ENCODE measurements at regions not wholly inside any gene's neighbourhood (a gene's known extent, or its start where the extent isn't known, plus 50 kb on each side); places are given as distances from the start of the nearest gene placed in this dataset.
A peak's percentile ranks its signal among the peaks of the same experiment; 100 is the strongest.
"Not testable (repeated sequence)": the region's sequence is repeated elsewhere in the genome, so short reads cannot be mapped to it uniquely, and the experiment has no call there.

GRCh38 chr20:17834804-17835203 is 133.8 kb downstream of the SNX5 start:
- DNase-seq: no peak

- no peak for DNase-seq
These were observed 133.4 kb downstream of the BANF2 start for GRCh38 chr20:17833036-17833674.

DNA sequence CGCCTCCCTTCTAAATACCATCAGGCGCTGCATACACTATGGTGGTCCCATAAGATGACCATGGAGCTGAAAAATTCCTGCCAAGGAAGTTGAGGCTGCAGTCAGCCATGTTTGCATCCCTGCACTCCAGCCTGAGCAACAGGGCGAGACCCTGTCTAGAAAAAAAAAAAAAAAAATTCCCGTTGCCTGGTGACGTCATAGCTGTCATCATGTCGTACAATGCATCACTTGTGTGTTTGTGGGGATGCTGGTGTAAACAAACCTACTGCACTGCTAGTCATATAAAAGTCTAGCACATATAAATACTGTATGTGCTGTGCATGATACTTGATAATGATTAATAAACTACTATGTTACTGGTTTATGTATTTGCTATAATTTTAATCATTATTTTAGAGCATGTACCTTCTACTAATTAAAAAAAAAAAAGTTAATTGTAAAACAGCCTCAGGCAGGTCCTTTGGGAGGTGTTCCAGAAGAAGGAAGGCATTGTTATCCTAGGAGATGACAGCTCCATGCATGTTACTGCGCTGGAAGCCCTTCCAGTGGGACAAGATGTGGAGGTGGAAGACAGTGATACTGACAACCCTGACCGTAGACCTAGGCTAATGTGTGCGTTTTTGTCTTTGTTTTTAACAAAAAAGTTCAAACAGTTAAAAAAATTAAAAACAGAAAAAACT is 132.6 kb downstream of the BANF2 start:
- DNase-seq: no peak

GRCh38 chr20:17828598-17829144 is 128.9 kb downstream of the BANF2 start:
- no peak for DNase-seq

DNA sequence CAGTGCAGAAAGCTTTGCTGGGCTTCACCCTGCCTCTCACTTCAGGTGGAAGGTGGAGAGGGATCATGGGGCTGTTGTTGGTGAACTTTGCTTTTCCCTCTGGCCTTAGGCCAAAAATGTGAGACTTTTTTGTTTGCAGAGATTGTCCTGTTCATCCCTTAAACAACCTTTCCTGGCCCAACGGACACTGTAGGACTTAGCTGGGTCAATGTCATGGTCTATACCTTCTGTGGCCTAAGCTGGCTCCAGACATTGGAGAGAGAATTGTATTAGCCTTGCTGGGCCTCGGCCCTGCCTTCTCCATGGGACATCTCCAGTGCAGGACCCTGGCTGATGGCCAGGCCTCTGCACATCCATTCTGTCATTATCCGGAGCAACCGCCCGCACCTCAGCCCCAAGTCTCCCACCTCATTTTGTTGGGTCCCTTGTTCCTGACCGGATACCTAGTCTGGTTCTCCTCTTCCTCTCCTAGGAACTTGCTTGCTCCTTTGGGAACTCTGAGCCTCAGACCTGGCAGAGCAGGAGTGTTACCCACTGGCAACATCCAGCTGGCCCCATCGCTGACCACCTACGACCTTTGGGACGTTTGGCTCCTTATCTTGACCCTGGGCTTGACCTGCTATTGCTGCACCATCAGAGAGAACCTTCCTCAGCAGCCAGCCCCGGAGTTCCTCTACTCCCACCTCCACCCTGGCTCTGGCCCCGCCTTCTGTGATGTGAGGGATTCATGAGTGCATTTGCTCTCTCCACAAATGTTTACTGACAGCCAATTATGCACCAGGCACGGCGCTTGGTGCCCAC is 128.2 kb downstream of the BANF2 start:
- DNase-seq: no peak

DNA sequence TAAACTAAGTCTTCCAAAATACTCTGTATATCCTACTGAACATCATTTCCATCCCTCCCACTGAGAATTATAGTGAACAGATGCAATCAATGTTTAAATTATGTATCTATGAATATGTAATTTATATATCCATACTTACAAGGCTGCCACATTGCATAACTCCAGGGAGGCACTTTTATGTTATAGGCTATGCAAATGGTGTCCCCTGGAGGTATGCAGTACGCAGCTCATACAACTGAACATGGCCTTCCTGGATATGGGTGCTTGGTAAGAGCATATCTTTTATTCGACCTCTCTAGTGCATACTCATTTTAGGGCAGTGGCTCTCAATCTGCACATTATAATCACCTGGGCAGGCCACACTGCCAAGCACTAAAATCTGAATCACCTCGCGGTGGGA is 127.3 kb downstream of the BANF2 start:
- DNase-seq: no peak

- peak; percentile 55 for DNase-seq
These were observed 126.4 kb downstream of the BANF2 start for GRCh38 chr20:17825960-17826843.

DNA sequence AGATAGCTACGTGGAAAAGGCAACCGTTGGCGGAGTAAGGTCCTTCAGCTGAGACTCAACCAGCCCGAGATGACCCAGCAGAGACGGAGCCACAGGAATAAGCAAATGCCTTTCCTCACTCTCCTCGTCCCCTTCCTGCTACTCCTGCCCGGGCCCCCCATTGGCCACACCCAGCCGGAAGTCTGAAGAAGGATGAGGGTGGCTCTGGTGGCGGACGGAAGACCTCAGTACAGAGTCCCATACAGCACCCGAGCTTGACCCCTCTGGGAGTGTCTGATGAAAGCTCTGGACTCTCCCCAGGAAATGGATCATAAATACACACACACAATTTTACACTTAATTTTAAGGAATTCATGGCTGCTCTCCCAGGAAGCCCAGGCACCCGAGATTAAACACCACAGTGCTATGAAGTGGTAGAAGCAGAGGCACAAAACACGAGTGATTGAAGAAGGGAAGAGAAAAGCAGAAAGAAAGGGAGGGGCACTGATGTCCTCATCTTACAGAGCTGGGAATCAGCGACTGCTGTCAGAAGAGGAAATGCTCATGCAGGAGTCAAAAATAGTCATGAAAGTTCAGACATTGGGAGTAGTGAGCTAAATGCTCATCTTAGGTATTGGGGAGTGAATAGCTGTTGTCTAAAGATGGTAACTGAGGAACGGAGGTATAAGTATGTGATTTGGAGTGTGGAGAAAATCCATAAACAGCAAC is 125.6 kb downstream of the BANF2 start:
- DNase-seq: no peak

- no peak for DNase-seq
These were observed 125.0 kb downstream of the BANF2 start for GRCh38 chr20:17824676-17825251.

DNA sequence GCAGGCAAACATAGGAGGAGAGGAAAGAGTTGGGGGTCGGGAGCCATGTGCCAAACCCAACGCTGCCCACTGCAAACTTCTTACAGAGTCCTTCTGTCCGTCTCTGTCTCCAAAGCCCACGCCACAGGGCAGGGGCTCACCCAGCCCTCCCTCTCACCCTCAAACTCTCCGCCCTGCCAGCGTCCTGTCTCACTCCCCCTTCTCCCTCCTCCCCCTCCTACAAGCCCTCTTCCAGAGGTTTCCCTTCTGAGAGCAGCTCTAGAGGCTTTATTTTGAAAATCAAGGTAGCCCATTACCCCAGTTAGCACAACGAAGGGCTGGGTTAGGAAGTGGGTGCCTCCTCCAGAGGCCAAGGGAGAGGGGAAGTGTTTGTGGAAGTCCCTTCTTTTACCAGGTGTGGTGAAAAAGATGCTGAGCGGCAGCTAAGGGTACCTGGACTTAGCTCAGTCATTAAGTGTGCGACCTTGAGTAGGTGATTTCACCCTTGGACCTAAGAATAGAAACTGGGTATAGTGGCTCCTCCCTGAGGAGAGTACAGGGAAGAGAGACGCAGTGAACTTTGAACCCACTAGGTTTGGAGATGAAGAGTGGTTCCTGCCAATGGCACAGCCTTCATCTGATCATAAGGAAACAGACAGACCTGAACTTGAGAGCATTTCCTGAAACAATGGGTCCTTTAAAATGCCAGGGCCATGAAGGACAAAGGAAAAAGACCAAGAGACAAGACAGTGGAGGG is 123.8 kb downstream of the BANF2 start:
- DNase-seq: no peak

DNA sequence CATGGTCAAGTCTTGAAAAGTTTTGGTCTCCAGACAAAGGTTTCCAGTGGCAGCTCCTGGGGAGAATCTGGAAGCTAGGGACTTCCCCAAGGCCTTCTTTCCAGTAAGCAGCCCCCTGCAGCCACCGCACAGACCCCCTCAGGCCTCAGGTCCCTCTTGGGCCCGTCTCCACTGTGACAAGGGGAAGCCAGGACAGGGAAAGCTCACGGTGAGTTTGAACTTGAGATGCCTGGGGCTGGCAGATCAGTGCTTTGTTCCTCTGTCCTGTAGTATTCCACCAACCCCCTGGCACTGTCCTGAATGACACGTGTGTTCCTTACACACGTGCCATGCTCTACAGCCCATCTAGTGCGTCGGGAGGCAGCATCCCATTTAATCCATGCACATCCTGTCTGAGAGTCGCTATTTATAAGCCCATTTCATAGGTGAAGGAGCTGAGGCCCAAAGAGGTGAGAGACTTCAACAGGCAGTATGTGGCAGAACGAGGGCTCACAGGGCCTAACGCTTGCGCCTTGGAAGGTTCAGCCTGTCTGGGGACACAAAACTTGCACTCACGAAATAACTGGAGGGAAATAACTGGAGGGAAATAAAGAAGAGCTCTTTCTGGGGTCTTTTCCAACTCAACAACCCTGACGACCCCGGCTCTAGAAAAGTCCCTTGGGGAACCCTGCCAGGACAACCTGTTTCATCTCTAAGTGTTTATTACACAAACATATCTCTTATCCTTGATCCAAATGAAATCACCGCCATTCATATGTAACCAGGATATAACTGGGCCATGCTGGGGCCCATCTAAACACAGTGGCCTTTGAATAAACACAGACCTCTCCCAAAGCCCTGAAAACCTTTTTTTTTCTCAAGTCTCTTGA is 123.0 kb downstream of the BANF2 start:
- DNase-seq: no peak

DNA sequence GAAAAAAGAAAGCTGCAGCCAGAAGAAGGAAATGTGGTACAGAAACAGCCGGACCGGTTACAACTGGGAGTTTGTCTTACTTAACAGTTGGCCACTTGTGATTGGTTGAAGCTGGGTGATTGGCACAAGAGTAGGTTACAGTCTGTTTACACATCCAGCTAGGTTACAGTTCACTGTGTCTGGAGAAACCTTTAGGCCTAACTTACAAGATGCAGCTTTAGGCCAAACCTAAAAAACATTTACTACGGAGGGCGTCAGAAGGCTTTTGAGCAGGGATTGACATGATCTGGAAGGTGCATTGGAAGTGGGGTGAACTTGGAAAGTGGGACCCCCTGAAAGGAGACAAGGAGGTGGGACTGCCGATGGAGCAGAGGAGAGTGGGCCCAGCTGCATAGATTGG is 122.3 kb downstream of the BANF2 start:
- no peak for DNase-seq

GRCh38 chr20:17821606-17822005 is 121.8 kb downstream of the BANF2 start:
- DNase-seq: not testable (repeated sequence)

DNA sequence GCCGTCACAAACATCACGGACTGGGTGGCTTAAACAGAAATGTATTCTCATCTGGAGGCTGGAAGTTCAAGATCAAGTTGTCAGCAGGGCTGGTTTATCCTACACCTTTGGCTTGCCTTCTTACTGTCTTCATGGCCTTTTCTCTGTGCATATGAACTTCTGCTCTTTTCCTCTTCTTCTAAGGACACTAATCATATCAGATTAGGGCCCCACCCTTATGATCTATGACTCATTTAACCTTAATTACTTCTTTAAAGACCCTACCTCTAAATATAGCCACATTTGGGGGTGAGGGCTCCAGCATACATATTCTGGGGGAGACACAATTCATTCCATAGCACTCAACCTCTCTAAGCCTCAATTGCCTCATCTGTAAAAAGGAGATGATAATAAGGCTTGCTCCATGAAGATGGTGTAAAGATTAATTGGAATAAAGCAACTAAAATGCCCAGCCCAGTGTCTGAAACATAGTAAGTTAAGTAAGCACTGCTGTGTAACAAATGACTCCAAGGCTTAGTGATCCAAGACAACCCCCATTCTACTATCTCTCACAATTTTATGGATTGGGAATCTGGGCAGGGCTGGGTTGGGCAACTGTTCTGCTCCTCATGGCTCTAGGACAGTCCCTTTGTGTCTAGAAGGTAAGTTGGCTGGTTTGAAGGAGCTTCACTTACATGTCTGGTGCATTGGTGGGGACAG is 119.8 kb downstream of the BANF2 start:
- DNase-seq: no peak

GRCh38 chr20:17818187-17818586 is 118.4 kb downstream of the BANF2 start:
- DNase-seq: no peak

GRCh38 chr20:17816804-17817587 is 117.2 kb downstream of the BANF2 start:
- no peak for DNase-seq

- DNase-seq: no peak
These were observed 111.8 kb downstream of the BANF2 start for GRCh38 chr20:17811628-17811965.

DNA sequence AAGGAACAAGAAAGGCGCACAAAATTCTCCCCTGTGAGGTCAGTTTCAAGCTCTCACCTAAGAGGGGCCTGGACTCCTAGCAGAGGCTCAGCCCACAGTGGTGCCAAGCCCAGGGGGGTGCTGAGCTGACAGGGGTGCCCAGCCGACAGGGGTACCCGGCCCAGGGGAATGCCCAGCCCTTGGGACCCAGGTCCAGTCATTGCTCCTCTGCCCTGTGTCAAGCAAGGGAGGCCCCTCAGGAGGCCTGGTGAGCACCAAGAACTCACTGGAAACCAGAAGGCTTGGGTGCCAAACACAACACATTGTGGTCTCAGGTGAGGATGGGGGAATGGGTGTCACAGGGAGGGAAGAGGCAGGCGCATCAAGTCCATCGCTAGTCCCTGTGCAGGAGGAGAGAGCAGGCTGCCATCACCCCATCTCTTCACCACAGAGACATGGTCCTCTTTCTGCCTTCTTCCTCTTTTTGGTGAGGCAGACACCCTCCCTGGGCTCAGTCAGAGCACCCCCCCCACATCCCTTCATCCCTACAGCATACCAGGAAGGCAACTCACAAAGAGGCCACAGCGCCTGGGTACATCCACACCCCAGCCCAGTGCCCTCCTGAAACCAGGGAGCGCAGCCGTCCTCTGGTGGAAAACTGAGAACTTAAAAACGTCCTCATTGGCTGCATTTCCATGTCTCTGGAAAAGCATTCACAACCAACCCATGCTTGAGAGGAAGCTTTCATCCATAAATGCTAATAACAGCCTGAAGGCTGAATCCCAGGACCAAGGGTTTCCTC is 111.3 kb downstream of the BANF2 start:
- no peak for DNase-seq
